Stomach (tissue), 8 donors: ENCODE measurements at regions not wholly inside any gene's neighbourhood (a gene's known extent, or its start where the extent isn't known, plus 50 kb on each side); places are given as distances from the start of the nearest gene placed in this dataset.

Experiments
- DNase-seq, 2 donors: peaks; one replicate each; pipeline versions ENCODE4 v3.0.0 to v3.0.0-alpha.2; 2013 to 2019
- H3K27ac ChIP-seq, 5 donors: fragments of 200-600 bp in 4 of 5; sonication (generic) in 4 of 5; one replicate each; pipeline ENCODE4 v1.5.1; 2013 to 2019; ENCODE audit warnings: mild to moderate bottlenecking in 1 of 5, moderate library complexity in 1 of 5
- H3K27me3 ChIP-seq, 3 donors: fragments of 200-600 bp; sonication (generic); one replicate each; pipeline ENCODE4 v1.5.1; 2017 to 2019; ENCODE audit warnings: mixed run types in 1 of 3
- H3K36me3 ChIP-seq, 4 donors: fragments of 200-600 bp; sonication (generic); 1 replicate in 3 of 4; 2 replicates in 1 of 4; pipeline ENCODE4 v1.5.1; 2016 to 2019
- H3K4me1 ChIP-seq, 4 donors: fragments of 200-600 bp; sonication (generic); one replicate each; pipeline ENCODE4 v1.5.1; 2016 to 2019
- H3K4me3 ChIP-seq, 4 donors: fragments of 200-600 bp; sonication (generic) in 3 of 4; one replicate each; pipeline ENCODE4 v1.5.1; 2016 to 2019; ENCODE audit warnings: mild to moderate bottlenecking in 1 of 4
- H3K9me3 ChIP-seq, 4 donors: fragments of 200-600 bp; sonication (generic); one replicate each; pipeline ENCODE4 v1.5.1; 2016 to 2019
- CTCF ChIP-seq, 7 experiments: fragments of 450-650 bp in 4 of 7; fragments of 200-600 bp in 3 of 7; sonication (generic) in 3 of 7; IDR thresholded peaks; one replicate each; pipeline ENCODE4 v1.5.1; 2016 to 2019; ENCODE audit warnings: antibody characterized with exemption in 7 of 7, control low read depth in 2 of 7, mild to moderate bottlenecking in 1 of 7
- EP300 ChIP-seq: sonication (generic); formaldehyde crosslinking; IDR thresholded peaks from one replicate; pipeline ENCODE4 v1.6.1; 2017; ENCODE audit warnings: antibody characterized with exemption
- POLR2A ChIP-seq, 4 donors: fragments of 450-650 bp; IDR thresholded peaks; one replicate each; pipeline ENCODE4 v1.6.1; 2016; ENCODE audit warnings: antibody characterized with exemption in 4 of 4, control low read depth in 2 of 4, mild to moderate bottlenecking in 1 of 4, moderate library complexity in 1 of 4
- POLR2AphosphoS5 ChIP-seq, 3 donors: sonication (generic); formaldehyde crosslinking; IDR thresholded peaks; one replicate each; pipeline ENCODE4 v1.6.1; 2016; ENCODE audit warnings: antibody characterized with exemption in 3 of 3
- WGBS, 5 donors: extraction: QIAGEN DNeasy Blood & Tissue Kit in 3 of 5; methylation state at CpG; one replicate each; pipeline versions ENCODE4 v1.1.5 to v1.1.7; 2013 to 2018; 5-methylcytosine and 5-hydroxymethylcytosine counted together
- intact Hi-C: fragments of 100-400 bp; cut with DNase I; formaldehyde crosslinking; loops from one replicate; pipeline ENCODE4 v1.15.1; 2023; ENCODE audit warnings: low total_unique reads
- donor health status: healthy with polysubstance abuse.
- donor health status: Bipolar disorder and iron deficiency.
- donor health status: healthy.

- Histone ChIP-seq H3K4me1 (peaks cover 0 to 13% (median 0%) of the 10 kb centered on the region in 4 donors), H3K36me3 (no peaks in the 10 kb centered on the region), H3K4me3 (no peak overlapping the region), H3K9me3 (no peaks in the 10 kb centered on the region), H3K27ac (peak overlapping the region in 2 of 5 donors; percentile 59 to 61), H3K27me3 (no peaks in the 10 kb centered on the region)
- DNase-seq = peak in 1 of 2 donors; percentile 71
- 37 to 64% (median 58%) methylated on average over 5 of the region's 5 CpGs for WGBS, 5 donors
- intact Hi-C loops = no loop called here
- TF ChIP-seq EP300 = no peak
- no peak for TF ChIP-seq CTCF (IDR thresholded peaks at IDR 0.05)
- no peak for TF ChIP-seq POLR2AphosphoS5 (IDR thresholded peaks at IDR 0.05)
- no peak for TF ChIP-seq POLR2A (IDR thresholded peaks at IDR 0.05)
Observed at GRCh38 chr2:161077367-161078210, 82.6 kb upstream of the TANK start.

- Histone ChIP-seq H3K27ac (peak overlapping the region in 2 of 5 donors; percentile 59 to 61), H3K9me3 (no peaks in the 10 kb centered on the region), H3K4me1 (peaks cover 0 to 13% (median 0%) of the 10 kb centered on the region in 4 donors)
Observed at GRCh38 chr2:161078211-161078539, 82.1 kb upstream of the TANK start.

GRCh38 chr2:161085149-161085548 is 75.1 kb upstream of the TANK start:
- 53 to 71% (median 67%) methylated on average over 2 of the region's 2 CpGs for WGBS, 5 donors
- TF ChIP-seq POLR2A (IDR thresholded peaks at IDR 0.05) = no peak
- TF ChIP-seq CTCF (IDR thresholded peaks at IDR 0.05) = no peak
- no peak for TF ChIP-seq POLR2AphosphoS5 (IDR thresholded peaks at IDR 0.05)
- TF ChIP-seq EP300 = no peak
- Histone ChIP-seq H3K9me3 (no peaks in the 10 kb centered on the region), H3K27ac (no peak overlapping the region), H3K4me3 (no peak overlapping the region), H3K27me3 (no peaks in the 10 kb centered on the region), H3K36me3 (no peaks in the 10 kb centered on the region), H3K4me1 (no peaks in the 10 kb centered on the region)
- no peak for DNase-seq
- intact Hi-C loops = no loop called here

More at GRCh38 chr2:161078211-161078539, 82.1 kb upstream of the TANK start:
- DNase-seq = no peak
- 68 to 90% (median 84%) methylated on average over 2 of the region's 2 CpGs for WGBS, 5 donors
- intact Hi-C loops = no loop called here
- Histone ChIP-seq H3K4me3 (no peak overlapping the region), H3K27me3 (no peaks in the 10 kb centered on the region), H3K36me3 (no peaks in the 10 kb centered on the region)
- TF ChIP-seq POLR2A (IDR thresholded peaks at IDR 0.05) (no peak), POLR2AphosphoS5 (IDR thresholded peaks at IDR 0.05) (no peak), CTCF (IDR thresholded peaks at IDR 0.05) (no peak), EP300 (no peak)

- 86 to 94% (median 92%) methylated on average over 4 of the region's 4 CpGs for WGBS, 5 donors
- TF ChIP-seq POLR2A (IDR thresholded peaks at IDR 0.05) = no peak
- no peak for TF ChIP-seq POLR2AphosphoS5 (IDR thresholded peaks at IDR 0.05)
- no peak for TF ChIP-seq EP300
- no peak for TF ChIP-seq CTCF (IDR thresholded peaks at IDR 0.05)
- intact Hi-C loops = no loop called here
Observed at GRCh38 chr2:161088658-161089350, 71.4 kb upstream of the TANK start.

More at GRCh38 chr2:161088658-161089350, 71.4 kb upstream of the TANK start:
- Histone ChIP-seq H3K27me3 (no peaks in the 10 kb centered on the region), H3K9me3 (no peaks in the 10 kb centered on the region), H3K4me3 (no peak overlapping the region), H3K27ac (no peak overlapping the region), H3K4me1 (no peaks in the 10 kb centered on the region), H3K36me3 (no peaks in the 10 kb centered on the region)
- DNase-seq = no peak
